ENCODE measurements at regions not wholly inside any gene's neighbourhood (a gene's known extent, or its start where the extent isn't known, plus 50 kb on each side); places are given as distances from the start of the nearest gene placed in this dataset.

GRCh38 chr16:65172356-65172755, 50.5 kb upstream of the CDH11 start:
- no peak overlapping the region for H3K4me3 ChIP-seq (replicated peaks in 1 of 3; ENCODE audit: insufficient read depth in 1 of 3, low read depth in 2 of 3, low read length in 3 of 3)
- ChIA-PET POLR2A (no interaction called here), CTCF (ENCODE audit: low intra/inter-chr PET ratio, low total read pairs) (no interaction called here)
- FAIRE-seq (no peak), DNase-seq (ENCODE audit: low spot score) (no peak), ATAC-seq (no peak)
- intact Hi-C loops (cut with micrococcal nuclease; ENCODE audit: unreplicated experiment), result no loop called here
- 0% methylated on average over 2 of the region's 2 CpGs for WGBS (ENCODE audit: low lambda C conversion rate)
- no peaks in the 10 kb centered on the region for H3K79me2 ChIP-seq (ENCODE audit: insufficient read depth, low read length)
- H2AFZ ChIP-seq (ENCODE audit: low read length), result no peak overlapping the region
- TF ChIP-seq HOXA7 (CRISPR knock-in tag; IDR thresholded peaks at IDR 0.05) (no peak), DRAP1 (CRISPR knock-in tag; IDR thresholded peaks at IDR 0.05) (no peak), IKZF1 (IDR thresholded peaks at IDR 0.05) (no peak), TERF1 (CRISPR knock-in tag; IDR thresholded peaks at IDR 0.05) (no peak), GLI4 (CRISPR knock-in tag; IDR thresholded peaks at IDR 0.05; ENCODE audit: borderline replicate concordance) (no peak), REST (IDR thresholded peaks at IDR 0.05; ENCODE audit: borderline replicate concordance in 1 of 2, low read depth in 1 of 2, low read length in 2 of 2) (no peak)
- in situ Hi-C loops (cut with HindIII; ENCODE audit: extremely low pct_ligation_motif_present, low pct_unique_long_range_greater_than_20kb), result no loop called here
- H3K36me3 ChIP-seq (replicated peaks in 1 of 2; ENCODE audit: control insufficient read depth in 1 of 2, insufficient read depth in 2 of 2, low read length in 2 of 2), result no peaks in the 10 kb centered on the region
- H3K4me2 ChIP-seq (ENCODE audit: low read depth, low read length), result no peak overlapping the region
- no TSS peak for BruUV-seq (replicated peaks)
- H4K20me1 ChIP-seq (ENCODE audit: insufficient read depth, low read length), result no peaks in the 10 kb centered on the region
- H3K9ac ChIP-seq (ENCODE audit: insufficient read depth, low read depth, low read length), result no peak overlapping the region
- peaks cover 7% of the 10 kb centered on the region; the same call in 1 of the 2 replicates for H3K9me3 ChIP-seq (ENCODE audit: low read length)
- H3K4me1 ChIP-seq (ENCODE audit: insufficient read depth, low read length), result no peaks in the 10 kb centered on the region
- no peak overlapping the region for H3K27ac ChIP-seq (ENCODE audit: extremely low read length, insufficient read depth, low read length)
- H3K27me3 ChIP-seq (ENCODE audit: control insufficient read depth in 1 of 2, insufficient read depth in 2 of 2, low read length in 2 of 2), result no peaks in the 10 kb centered on the region

Small RNA genes in the stretch of these regions (small RNA-seq; reads per million reads assigned to genes)
- gene AC025281.1 (ENCODE audit: insufficient read depth in 2 of 3, insufficient read length in 3 of 3, low read depth in 2 of 3, low replicate concordance in 1 of 3) (0 reads per million in 3 experiments), gene RNA5SP428 (ENCODE audit: insufficient read depth in 2 of 3, insufficient read length in 3 of 3, low read depth in 2 of 3, low replicate concordance in 1 of 3) (0 reads per million in 3 experiments)
